HepG2 (cell line): ENCODE measurements at regions not wholly inside any gene's neighbourhood (a gene's known extent, or its start where the extent isn't known, plus 50 kb on each side); places are given as distances from the start of the nearest gene placed in this dataset.

Source experiments
- IRX3 ChIP-seq: sonication (generic); formaldehyde crosslinking; IDR thresholded peaks from 2 replicates; pipeline ENCODE4 v1.8.1; 2023; ENCODE audit warnings: mild to moderate bottlenecking, low read depth, missing genetic modification reagents, borderline replicate concordance
- KLF9 ChIP-seq: IDR thresholded peaks from 2 replicates; pipeline ENCODE4 v1.6.1; 2016; ENCODE audit warnings: low read depth
- MAFK ChIP-seq, 2 experiments: IDR thresholded peaks in 1 of 2; conservative IDR thresholded peaks in 1 of 2; 2 replicates each; pipeline ENCODE4 v1.6.1; 2011; ENCODE audit warnings: improper control_type of control experiment in 2 of 2, low read length in 2 of 2
- PLRG1 ChIP-seq: fragments of 450-650 bp; conservative IDR thresholded peaks from 2 replicates; pipeline ENCODE4 v1.6.1; 2016
- ZNF350 ChIP-seq: sonication (generic); formaldehyde crosslinking; IDR thresholded peaks from 2 replicates; pipeline ENCODE4 v1.4.0; 2020; ENCODE audit warnings: mild to moderate bottlenecking, low read depth, missing genetic modification reagents, borderline replicate concordance
- ZNF407 ChIP-seq: sonication (generic); formaldehyde crosslinking; IDR thresholded peaks from one replicate; pipeline ENCODE4 v1.5.1; 2020; ENCODE audit warnings: mild to moderate bottlenecking, missing genetic modification reagents; ENCODE audit errors: not compliant biosample characterization
- ZNF562 ChIP-seq: sonication (generic); formaldehyde crosslinking; IDR thresholded peaks from 2 replicates; pipeline ENCODE4 v1.8.0; 2022; ENCODE audit warnings: missing genetic modification reagents, borderline replicate concordance
- ZNF678 ChIP-seq: sonication (generic); formaldehyde crosslinking; IDR thresholded peaks from 2 replicates; pipeline ENCODE4 v1.4.0; 2020; ENCODE audit warnings: mild to moderate bottlenecking, missing genetic modification reagents
- ZNF773 ChIP-seq: sonication (generic); formaldehyde crosslinking; IDR thresholded peaks from 2 replicates; pipeline ENCODE4 v1.4.0; 2020; ENCODE audit warnings: missing genetic modification reagents, borderline replicate concordance

- no peak for TF ChIP-seq ZNF407 (CRISPR knock-in tag)
- TF ChIP-seq PLRG1 = no peak
- no peak for TF ChIP-seq ZNF350 (CRISPR knock-in tag)
- TF ChIP-seq KLF9 (CRISPR knock-in tag) = no peak
- TF ChIP-seq ZNF562 = no peak
- no peak for TF ChIP-seq ZNF773 (CRISPR knock-in tag)
- TF ChIP-seq IRX3 (CRISPR knock-in tag) = no peak
- no peak for TF ChIP-seq MAFK (conservative IDR thresholded peaks at IDR 0.05 in 1 of 2, IDR thresholded peaks at IDR 0.05 in 1 of 2; ENCODE audit: low read length in 2 of 2)
- TF ChIP-seq ZNF678 = no peak
Measured at GRCh38 chr13:91112924-91113277, 234.6 kb upstream of the MIR17HG start (continued).
